HCT116 (cell line): ENCODE measurements at regions not wholly inside any gene's neighbourhood (a gene's known extent, or its start where the extent isn't known, plus 50 kb on each side); places are given as distances from the start of the nearest gene placed in this dataset.

ENCODE experiments used
- ATF3 ChIP-seq: IDR thresholded peaks from 2 replicates; pipeline ENCODE4 v1.6.1; 2012
- CTCF ChIP-seq, 3 experiments: fragments of 200-600 bp in 1 of 3; sonication (generic) in 1 of 3; IDR thresholded peaks in 2 of 3; conservative IDR thresholded peaks in 1 of 3; 2 replicates each; pipeline ENCODE4 v1.5.1; 2012 to 2017; ENCODE audit warnings: low read depth in 2 of 3, low read length in 2 of 3, antibody characterized with exemption in 1 of 3, borderline replicate concordance in 1 of 3, control low read depth in 1 of 3, mild to moderate bottlenecking in 1 of 3, mixed read lengths in 1 of 3, mixed run types in 1 of 3, moderate library complexity in 1 of 3; ENCODE audit not compliant: insufficient read depth in 1 of 3
- EGR1 ChIP-seq: IDR thresholded peaks from 2 replicates; pipeline ENCODE4 v1.6.1; 2012; ENCODE audit warnings: low read depth
- ELF1 ChIP-seq: IDR thresholded peaks from 2 replicates; pipeline ENCODE4 v1.6.1; 2012; ENCODE audit warnings: low read depth, borderline replicate concordance
- EZH2 ChIP-seq: fragments of 200-600 bp; sonication (generic); IDR thresholded peaks from 2 replicates; pipeline ENCODE4 v1.6.1; 2017; ENCODE audit warnings: antibody characterized with exemption, mixed run types
- EZH2phosphoT487 ChIP-seq: fragments of 200-600 bp; IDR thresholded peaks from 2 replicates; pipeline ENCODE4 v1.6.1; 2018; ENCODE audit warnings: antibody characterized with exemption, borderline replicate concordance
- MAX ChIP-seq: IDR thresholded peaks from 2 replicates; pipeline ENCODE4 v1.6.1; 2012
- POLR2A ChIP-seq: IDR thresholded peaks from 2 replicates; pipeline ENCODE4 v1.7.0; 2011; ENCODE audit warnings: borderline replicate concordance; ENCODE audit not compliant: insufficient read depth, insufficient read length; ENCODE audit errors: extremely low read depth
- POLR2AphosphoS5 ChIP-seq: IDR thresholded peaks from 2 replicates; pipeline ENCODE4 v1.6.1; 2011; ENCODE audit warnings: mild to moderate bottlenecking, low read depth, low read length, moderate library complexity
- RAD21 ChIP-seq: IDR thresholded peaks from 2 replicates; pipeline ENCODE4 v1.6.1; 2012; ENCODE audit warnings: low read depth, mild to moderate bottlenecking
- REST ChIP-seq: IDR thresholded peaks from 2 replicates; pipeline ENCODE4 v1.6.1; 2012; ENCODE audit warnings: low read depth
- YY1 ChIP-seq: IDR thresholded peaks from 2 replicates; pipeline ENCODE4 v1.6.1; 2011; ENCODE audit warnings: low read length, low read depth, moderate library complexity, mild to moderate bottlenecking; ENCODE audit not compliant: insufficient replicate concordance; ENCODE audit errors: extremely low read depth
- ZBTB33 ChIP-seq: IDR thresholded peaks from 2 replicates; pipeline ENCODE4 v1.6.1; 2011; ENCODE audit warnings: mild to moderate bottlenecking, low read length, moderate library complexity; ENCODE audit not compliant: insufficient replicate concordance; ENCODE audit errors: extremely low read depth
- ZNF274 ChIP-seq: fragments of 200-500 bp; sonication (Bioruptor generic); IDR thresholded peaks from 2 replicates; pipeline ENCODE4 v1.6.1; 2014; ENCODE audit warnings: mild to moderate bottlenecking, low read depth, low read length, inconsistent platforms

- no peak for TF ChIP-seq EZH2
- TF ChIP-seq POLR2AphosphoS5: no peak
- TF ChIP-seq CTCF (IDR thresholded peaks at IDR 0.05 in 2 of 3, conservative IDR thresholded peaks at IDR 0.05 in 1 of 3; ENCODE audit: borderline replicate concordance in 1 of 3, insufficient read depth in 1 of 3, low read depth in 2 of 3, low read length in 2 of 3): no peak
- TF ChIP-seq MAX: no peak
- no peak for TF ChIP-seq POLR2A
- no peak for TF ChIP-seq YY1
- no peak for TF ChIP-seq EZH2phosphoT487
- no peak for TF ChIP-seq ZNF274
- no peak for TF ChIP-seq RAD21
- no peak for TF ChIP-seq ZBTB33
- TF ChIP-seq ELF1: no peak
- TF ChIP-seq REST: no peak
- no peak for TF ChIP-seq ATF3
- TF ChIP-seq EGR1: no peak
Observed at GRCh38 chr10:106158241-106158640, 1006.3 kb downstream of the SORCS1 start.
